ENCODE measurements at regions not wholly inside any gene's neighbourhood (a gene's known extent, or its start where the extent isn't known, plus 50 kb on each side); places are given as distances from the start of the nearest gene placed in this dataset.

- TF ChIP-seq CTCF (optimal IDR thresholded peaks at IDR 0.05 in 1 of 3, IDR thresholded peaks at IDR 0.05 in 1 of 3, conservative IDR thresholded peaks at IDR 0.05 in 1 of 3; ENCODE audit: extremely low read depth in 1 of 3, insufficient read depth in 2 of 3, low read length in 3 of 3), result no peak
- no peak for TF ChIP-seq EZH2 (IDR thresholded peaks at IDR 0.05; ENCODE audit: low read length)
Measured at GRCh38 chr3:30281526-30281925, 324.9 kb upstream of the TGFBR2 start.
